GM13977 (cell line): ENCODE measurements at regions not wholly inside any gene's neighbourhood (a gene's known extent, or its start where the extent isn't known, plus 50 kb on each side); places are given as distances from the start of the nearest gene placed in this dataset.
"Not testable (repeated sequence)": the region's sequence is repeated elsewhere in the genome, so short reads cannot be mapped to it uniquely, and the experiment has no call there.

Experiments used
- DNase-seq: peaks from one replicate; pipeline ENCODE4 v3.0.0; 2012; ENCODE audit warnings: low spot score
- CTCF ChIP-seq: IDR thresholded peaks from 2 replicates; pipeline ENCODE4 v1.5.1; 2012; ENCODE audit warnings: mild to moderate bottlenecking, control low read depth; ENCODE audit not compliant: insufficient read depth; ENCODE audit errors: extremely low read depth, missing control alignments
- in situ Hi-C: fragments of 300-500 bp; cut with MboI; formaldehyde crosslinking; loops from one replicate; pipeline ENCODE4 v1.12.0; 2022; ENCODE audit warnings: low sequenced_read_pairs, low pct_unique_long_range_greater_than_20kb, mixed read lengths, inconsistent platforms; ENCODE audit not compliant: unreplicated experiment

- no peak for DNase-seq
- no peak for TF ChIP-seq CTCF
- in situ Hi-C loops = no loop called here
Observed at GRCh38 chr1:187718527-187718926, 889.8 kb downstream of the PLA2G4A start.

GRCh38 chr1:187721216-187721615 lies 892.5 kb downstream of the PLA2G4A start:
- no peak for DNase-seq
- TF ChIP-seq CTCF = no peak
- in situ Hi-C loops = no loop called here

GRCh38 chr1:187725216-187725615 lies 896.5 kb downstream of the PLA2G4A start:
- in situ Hi-C loops = no loop called here
- no peak for DNase-seq
- TF ChIP-seq CTCF = no peak

GRCh38 chr1:187733232-187733631 lies 904.5 kb downstream of the PLA2G4A start:
- no peak for DNase-seq
- in situ Hi-C loops = no loop called here
- no peak for TF ChIP-seq CTCF

GRCh38 chr1:187734427-187734826 lies 905.7 kb downstream of the PLA2G4A start:
- no peak for TF ChIP-seq CTCF
- no peak for DNase-seq
- in situ Hi-C loops = no loop called here

- TF ChIP-seq CTCF = no peak
- in situ Hi-C loops = no loop called here
- peak; percentile 21 for DNase-seq
Observed at GRCh38 chr1:187744665-187745064, 915.9 kb downstream of the PLA2G4A start.

- TF ChIP-seq CTCF = no peak
- in situ Hi-C loops = no loop called here
- DNase-seq = no peak
Observed at GRCh38 chr1:187755536-187755935, 926.8 kb downstream of the PLA2G4A start.

- in situ Hi-C loops, DNase-seq: not testable (repeated sequence)
Observed at GRCh38 chr1:187756684-187757083, 927.9 kb downstream of the PLA2G4A start.
